HL-60 (cell line): ENCODE measurements at regions not wholly inside any gene's neighbourhood (a gene's known extent, or its start where the extent isn't known, plus 50 kb on each side); places are given as distances from the start of the nearest gene placed in this dataset.

Source experiments
- TF ChIP-seq, protein P1 (sequence below): IDR thresholded peaks from one replicate; pipeline ENCODE4 v1.5.1; 2011; ENCODE audit warnings: low read length, control low read depth, inconsistent platforms; ENCODE audit not compliant: insufficient read depth
- TF ChIP-seq, protein P2 (sequence below): IDR thresholded peaks from 2 replicates; pipeline ENCODE4 v1.6.1; 2012; ENCODE audit warnings: low read depth; ENCODE audit not compliant: insufficient replicate concordance

DNA sequence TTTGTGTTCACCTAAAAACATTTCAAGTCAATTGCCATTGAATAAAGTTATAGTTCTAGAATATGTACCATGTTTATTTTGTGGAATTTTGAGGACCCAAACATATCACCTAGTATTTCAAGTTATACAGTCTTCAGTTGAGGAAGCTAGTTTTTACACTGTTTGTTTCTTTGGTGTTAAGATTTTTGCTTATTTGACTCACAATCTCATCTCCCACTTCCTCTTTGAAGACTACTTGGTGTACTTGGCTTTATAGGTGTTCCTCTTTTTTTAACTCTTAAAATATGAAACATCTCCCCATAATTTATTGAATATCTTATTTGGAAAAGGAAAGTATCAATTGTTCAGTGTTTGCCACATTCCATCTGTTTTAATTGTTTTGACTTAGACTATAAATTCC, 675.4 kb downstream of the RAPGEF2 start:
- TF ChIP-seq, protein P1, sequence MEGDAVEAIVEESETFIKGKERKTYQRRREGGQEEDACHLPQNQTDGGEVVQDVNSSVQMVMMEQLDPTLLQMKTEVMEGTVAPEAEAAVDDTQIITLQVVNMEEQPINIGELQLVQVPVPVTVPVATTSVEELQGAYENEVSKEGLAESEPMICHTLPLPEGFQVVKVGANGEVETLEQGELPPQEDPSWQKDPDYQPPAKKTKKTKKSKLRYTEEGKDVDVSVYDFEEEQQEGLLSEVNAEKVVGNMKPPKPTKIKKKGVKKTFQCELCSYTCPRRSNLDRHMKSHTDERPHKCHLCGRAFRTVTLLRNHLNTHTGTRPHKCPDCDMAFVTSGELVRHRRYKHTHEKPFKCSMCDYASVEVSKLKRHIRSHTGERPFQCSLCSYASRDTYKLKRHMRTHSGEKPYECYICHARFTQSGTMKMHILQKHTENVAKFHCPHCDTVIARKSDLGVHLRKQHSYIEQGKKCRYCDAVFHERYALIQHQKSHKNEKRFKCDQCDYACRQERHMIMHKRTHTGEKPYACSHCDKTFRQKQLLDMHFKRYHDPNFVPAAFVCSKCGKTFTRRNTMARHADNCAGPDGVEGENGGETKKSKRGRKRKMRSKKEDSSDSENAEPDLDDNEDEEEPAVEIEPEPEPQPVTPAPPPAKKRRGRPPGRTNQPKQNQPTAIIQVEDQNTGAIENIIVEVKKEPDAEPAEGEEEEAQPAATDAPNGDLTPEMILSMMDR = no peak
- TF ChIP-seq, protein P2, sequence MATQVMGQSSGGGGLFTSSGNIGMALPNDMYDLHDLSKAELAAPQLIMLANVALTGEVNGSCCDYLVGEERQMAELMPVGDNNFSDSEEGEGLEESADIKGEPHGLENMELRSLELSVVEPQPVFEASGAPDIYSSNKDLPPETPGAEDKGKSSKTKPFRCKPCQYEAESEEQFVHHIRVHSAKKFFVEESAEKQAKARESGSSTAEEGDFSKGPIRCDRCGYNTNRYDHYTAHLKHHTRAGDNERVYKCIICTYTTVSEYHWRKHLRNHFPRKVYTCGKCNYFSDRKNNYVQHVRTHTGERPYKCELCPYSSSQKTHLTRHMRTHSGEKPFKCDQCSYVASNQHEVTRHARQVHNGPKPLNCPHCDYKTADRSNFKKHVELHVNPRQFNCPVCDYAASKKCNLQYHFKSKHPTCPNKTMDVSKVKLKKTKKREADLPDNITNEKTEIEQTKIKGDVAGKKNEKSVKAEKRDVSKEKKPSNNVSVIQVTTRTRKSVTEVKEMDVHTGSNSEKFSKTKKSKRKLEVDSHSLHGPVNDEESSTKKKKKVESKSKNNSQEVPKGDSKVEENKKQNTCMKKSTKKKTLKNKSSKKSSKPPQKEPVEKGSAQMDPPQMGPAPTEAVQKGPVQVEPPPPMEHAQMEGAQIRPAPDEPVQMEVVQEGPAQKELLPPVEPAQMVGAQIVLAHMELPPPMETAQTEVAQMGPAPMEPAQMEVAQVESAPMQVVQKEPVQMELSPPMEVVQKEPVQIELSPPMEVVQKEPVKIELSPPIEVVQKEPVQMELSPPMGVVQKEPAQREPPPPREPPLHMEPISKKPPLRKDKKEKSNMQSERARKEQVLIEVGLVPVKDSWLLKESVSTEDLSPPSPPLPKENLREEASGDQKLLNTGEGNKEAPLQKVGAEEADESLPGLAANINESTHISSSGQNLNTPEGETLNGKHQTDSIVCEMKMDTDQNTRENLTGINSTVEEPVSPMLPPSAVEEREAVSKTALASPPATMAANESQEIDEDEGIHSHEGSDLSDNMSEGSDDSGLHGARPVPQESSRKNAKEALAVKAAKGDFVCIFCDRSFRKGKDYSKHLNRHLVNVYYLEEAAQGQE = no peak
